Hepatocyte (in vitro differentiated cells): ENCODE measurements at regions not wholly inside any gene's neighbourhood (a gene's known extent, or its start where the extent isn't known, plus 50 kb on each side); places are given as distances from the start of the nearest gene placed in this dataset.

Experiments
- DNase-seq: peaks from one replicate; pipeline ENCODE4 v3.0.0-alpha.2; 2016; ENCODE audit warnings: low spot score
- H2AFZ ChIP-seq: fragments of 200-600 bp; sonication (generic); 2 replicates; pipeline ENCODE4 v1.6.0; 2016; ENCODE audit warnings: antibody characterized with exemption, mild to moderate bottlenecking
- H3K27ac ChIP-seq: fragments of 200-600 bp; sonication (generic); 2 replicates; pipeline ENCODE4 v1.5.1; 2016; ENCODE audit warnings: mild to moderate bottlenecking
- H3K27me3 ChIP-seq: fragments of 200-600 bp; sonication (generic); 2 replicates; pipeline ENCODE4 v1.6.1; 2016
- H3K36me3 ChIP-seq: fragments of 200-600 bp; sonication (generic); replicated peaks from 2 replicates; pipeline ENCODE4 v1.5.1; 2016; ENCODE audit warnings: low read depth; ENCODE audit not compliant: insufficient read depth
- H3K4me1 ChIP-seq: fragments of 200-600 bp; sonication (generic); 2 replicates; pipeline ENCODE4 v1.5.1; 2016; ENCODE audit warnings: mild to moderate bottlenecking, moderate library complexity; ENCODE audit not compliant: insufficient read depth
- H3K4me2 ChIP-seq: fragments of 200-600 bp; sonication (generic); 2 replicates; pipeline ENCODE4 v1.6.0; 2016
- H3K4me3 ChIP-seq: fragments of 200-600 bp; sonication (generic); 2 replicates; pipeline ENCODE4 v1.5.1; 2016; ENCODE audit warnings: mild to moderate bottlenecking
- H3K79me2 ChIP-seq: fragments of 200-600 bp; sonication (generic); 2 replicates; pipeline ENCODE4 v1.6.0; 2017; ENCODE audit warnings: mild to moderate bottlenecking
- H3K9me2 ChIP-seq: fragments of 200-600 bp; sonication (generic); replicated peaks from 2 replicates; pipeline ENCODE4 v1.6.0; 2017; ENCODE audit warnings: mild to moderate bottlenecking; ENCODE audit not compliant: insufficient read depth
- H3K9me3 ChIP-seq: fragments of 200-600 bp; sonication (generic); 2 replicates; pipeline ENCODE4 v1.5.1; 2016; ENCODE audit warnings: low read depth, mild to moderate bottlenecking
- H4K20me1 ChIP-seq: fragments of 200-600 bp; sonication (generic); 2 replicates; pipeline ENCODE4 v1.6.0; 2016; ENCODE audit warnings: mild to moderate bottlenecking; ENCODE audit not compliant: insufficient read depth, poor library complexity, severe bottlenecking
- CTCF ChIP-seq: fragments of 200-600 bp; sonication (generic); IDR thresholded peaks from 2 replicates; pipeline ENCODE4 v1.5.1; 2016; ENCODE audit warnings: antibody characterized with exemption, mild to moderate bottlenecking; ENCODE audit not compliant: poor library complexity
- EZH2 ChIP-seq: fragments of 200-600 bp; sonication (generic); IDR thresholded peaks from 2 replicates; pipeline ENCODE4 v1.6.1; 2016; ENCODE audit warnings: antibody characterized with exemption, mild to moderate bottlenecking, borderline replicate concordance
- EZH2phosphoT487 ChIP-seq: fragments of 200-600 bp; sonication (generic); IDR thresholded peaks from one replicate; pipeline ENCODE4 v1.6.1; 2018; ENCODE audit warnings: antibody characterized with exemption, mild to moderate bottlenecking, low read depth, moderate library complexity; ENCODE audit not compliant: unreplicated experiment, severe bottlenecking
- WGBS: methylation state at CpG from one replicate; pipeline ENCODE4 v1.1.6; 2016; ENCODE audit warnings: low lambda C conversion rate; ENCODE audit errors: missing lambda C conversion rate; 5-methylcytosine and 5-hydroxymethylcytosine counted together

- Histone ChIP-seq H3K4me1 (peaks cover 13% of the 10 kb centered on the region), H3K36me3 (no peaks in the 10 kb centered on the region), H3K9me2 (no peaks in the 10 kb centered on the region), H3K9me3 (no peaks in the 10 kb centered on the region), H3K27ac (no peak overlapping the region), H3K4me2 (no peak overlapping the region), H3K4me3 (no peak overlapping the region), H3K27me3 (peaks cover 20% of the 10 kb centered on the region), H4K20me1 (no peaks in the 10 kb centered on the region), H2AFZ (no peak overlapping the region), H3K79me2 (no peaks in the 10 kb centered on the region)
- DNase-seq = no peak
- WGBS = 76% methylated on average over 4 of the region's 4 CpGs
- TF ChIP-seq EZH2phosphoT487 = no peak
- TF ChIP-seq EZH2 = no peak
- no peak for TF ChIP-seq CTCF
These were observed 314.7 kb downstream of the HAPSTR1 start for GRCh38 chr16:9406038-9406712.

- H3K4me1 ChIP-seq = peaks cover 13% of the 10 kb centered on the region
These were observed 315.8 kb downstream of the HAPSTR1 start for GRCh38 chr16:9407206-9407758.

GRCh38 chr16:9408297-9408878 lies 316.9 kb downstream of the HAPSTR1 start:
- TF ChIP-seq CTCF (no peak), EZH2phosphoT487 (no peak), EZH2 (no peak)
- Histone ChIP-seq H4K20me1 (no peaks in the 10 kb centered on the region), H3K9me2 (no peaks in the 10 kb centered on the region), H3K27me3 (peaks cover 11% of the 10 kb centered on the region), H3K4me1 (peaks cover 13% of the 10 kb centered on the region), H3K4me2 (no peak overlapping the region), H3K27ac (no peak overlapping the region), H3K79me2 (no peaks in the 10 kb centered on the region), H2AFZ (no peak overlapping the region), H3K4me3 (no peak overlapping the region), H3K9me3 (no peaks in the 10 kb centered on the region), H3K36me3 (no peaks in the 10 kb centered on the region)
- WGBS = 38% methylated on average over 9 of the region's 9 CpGs
- no peak for DNase-seq

More at GRCh38 chr16:9407206-9407758, 315.8 kb downstream of the HAPSTR1 start:
- no peaks in the 10 kb centered on the region for H4K20me1 ChIP-seq
- H3K4me2 ChIP-seq = no peak overlapping the region
- H3K4me3 ChIP-seq = no peak overlapping the region
- peaks cover 20% of the 10 kb centered on the region for H3K27me3 ChIP-seq
- no peaks in the 10 kb centered on the region for H3K79me2 ChIP-seq
- no peaks in the 10 kb centered on the region for H3K9me2 ChIP-seq
- DNase-seq = no peak
- no peaks in the 10 kb centered on the region for H3K9me3 ChIP-seq
- H3K27ac ChIP-seq = no peak overlapping the region
- TF ChIP-seq CTCF (no peak), EZH2 (no peak), EZH2phosphoT487 (no peak)
- WGBS = 87% methylated on average over 6 of the region's 6 CpGs
- H3K36me3 ChIP-seq = no peaks in the 10 kb centered on the region
- no peak overlapping the region for H2AFZ ChIP-seq
